GM18519 (cell line): ENCODE measurements at regions not wholly inside any gene's neighbourhood (a gene's known extent, or its start where the extent isn't known, plus 50 kb on each side); places are given as distances from the start of the nearest gene placed in this dataset.
"Not testable (repeated sequence)": the region's sequence is repeated elsewhere in the genome, so short reads cannot be mapped to it uniquely, and the experiment has no call there.

Experiments
- ATAC-seq: cut with Tn5 transposase; IDR thresholded peaks from one replicate; pipeline ENCODE4 v1.9.1; 2021; ENCODE audit warnings: mild to moderate bottlenecking, moderate library complexity; ENCODE audit not compliant: unreplicated experiment, low FRiP score

- ATAC-seq = no peak
Measured at GRCh38 chr3:160094562-160094961, 105.9 kb downstream of the IL12A start.

- ATAC-seq = no peak
Measured at GRCh38 chr3:160097478-160097877, 108.8 kb downstream of the IL12A start.

GRCh38 chr3:160098261-160098908, 109.8 kb downstream of the IL12A start:
- ATAC-seq = no peak

GRCh38 chr3:160098926-160099626, 110.4 kb downstream of the IL12A start:
- ATAC-seq = no peak

GRCh38 chr3:160099834-160100233, 111.2 kb downstream of the IL12A start:
- peak; percentile 60 for ATAC-seq

GRCh38 chr3:160100610-160101009, 112.0 kb downstream of the IL12A start:
- ATAC-seq = no peak

- not testable (repeated sequence) for ATAC-seq
Measured at GRCh38 chr3:160102001-160102400, 113.4 kb downstream of the IL12A start.

GRCh38 chr3:160103397-160103796, 114.8 kb downstream of the IL12A start:
- no peak for ATAC-seq

- ATAC-seq = no peak
Measured at GRCh38 chr3:160105907-160106584, 117.4 kb downstream of the IL12A start.

- ATAC-seq = no peak
Measured at GRCh38 chr3:160106905-160107861, 118.0 kb upstream of the C3orf80 start.

- ATAC-seq = no peak
Measured at GRCh38 chr3:160108362-160108761, 116.9 kb upstream of the C3orf80 start.

GRCh38 chr3:160112481-160112880, 112.7 kb upstream of the C3orf80 start:
- ATAC-seq = no peak

- ATAC-seq = no peak
Measured at GRCh38 chr3:160112996-160113395, 112.2 kb upstream of the C3orf80 start.

- ATAC-seq = no peak
Measured at GRCh38 chr3:160114355-160114995, 110.7 kb upstream of the C3orf80 start.

GRCh38 chr3:160115387-160115786, 109.8 kb upstream of the C3orf80 start:
- ATAC-seq = no peak

GRCh38 chr3:160124224-160124623, 101.0 kb upstream of the C3orf80 start:
- no peak for ATAC-seq

GRCh38 chr3:160125258-160125657, 100.0 kb upstream of the C3orf80 start:
- ATAC-seq = no peak

- ATAC-seq = no peak
Measured at GRCh38 chr3:160126051-160126450, 99.2 kb upstream of the C3orf80 start.

- no peak for ATAC-seq
Measured at GRCh38 chr3:160126761-160127160, 98.5 kb upstream of the C3orf80 start.

GRCh38 chr3:160127308-160127707, 97.9 kb upstream of the C3orf80 start:
- ATAC-seq = peak; percentile 43
